BE2C (cell line): ENCODE measurements at regions not wholly inside any gene's neighbourhood (a gene's known extent, or its start where the extent isn't known, plus 50 kb on each side); places are given as distances from the start of the nearest gene placed in this dataset.

Experiments
- DNase-seq: peaks from one replicate; pipeline ENCODE4 v3.0.0-alpha.2; 2020
- H3K27me3 ChIP-seq: fragments of 250-450 bp; sonication (Bioruptor Pico); 2 replicates; pipeline ENCODE4 v1.5.1; 2020; ENCODE audit warnings: mild to moderate bottlenecking
- H3K36me3 ChIP-seq: fragments of 250-450 bp; sonication (Bioruptor Pico); 2 replicates; pipeline ENCODE4 v1.5.1; 2020; ENCODE audit warnings: mild to moderate bottlenecking
- H3K4me1 ChIP-seq: fragments of 250-450 bp; sonication (Bioruptor Pico); 2 replicates; pipeline ENCODE4 v1.5.1; 2020
- H3K4me3 ChIP-seq: 2 replicates; pipeline ENCODE4 v1.5.1; 2011; ENCODE audit warnings: low read depth, low read length
- H3K9me3 ChIP-seq: fragments of 250-450 bp; sonication (Bioruptor Pico); 2 replicates; pipeline ENCODE4 v1.5.1; 2020
- CTCF ChIP-seq: IDR thresholded peaks from 2 replicates; pipeline ENCODE4 v1.5.1; 2012; ENCODE audit warnings: mild to moderate bottlenecking, low read depth, low read length

- Histone ChIP-seq H3K4me1 (peaks cover 13% of the 10 kb centered on the region), H3K36me3 (no peaks in the 10 kb centered on the region), H3K4me3 (no peak overlapping the region), H3K27me3 (no peaks in the 10 kb centered on the region), H3K9me3 (no peaks in the 10 kb centered on the region)
- DNase-seq, result no peak
- TF ChIP-seq CTCF, result no peak
Measured at GRCh38 chr4:161189286-161190134, 974.3 kb downstream of the FSTL5 start.

GRCh38 chr4:161188578-161188977 is 975.2 kb downstream of the FSTL5 start:
- no peak for DNase-seq
- Histone ChIP-seq H3K9me3 (no peaks in the 10 kb centered on the region), H3K27me3 (no peaks in the 10 kb centered on the region), H3K4me1 (peaks cover 13% of the 10 kb centered on the region), H3K4me3 (no peak overlapping the region), H3K36me3 (no peaks in the 10 kb centered on the region)
- TF ChIP-seq CTCF, result no peak

GRCh38 chr4:161187569-161187968 is 976.2 kb downstream of the FSTL5 start:
- TF ChIP-seq CTCF, result no peak
- H3K36me3 ChIP-seq, result no peaks in the 10 kb centered on the region
- H3K9me3 ChIP-seq, result no peaks in the 10 kb centered on the region
- no peak for DNase-seq
- H3K27me3 ChIP-seq, result no peaks in the 10 kb centered on the region
- no peak overlapping the region for H3K4me3 ChIP-seq
- peaks cover 13% of the 10 kb centered on the region for H3K4me1 ChIP-seq

- Histone ChIP-seq H3K4me1 (peaks cover 13% of the 10 kb centered on the region), H3K9me3 (no peaks in the 10 kb centered on the region), H3K36me3 (no peaks in the 10 kb centered on the region), H3K27me3 (no peaks in the 10 kb centered on the region), H3K4me3 (no peak overlapping the region)
- no peak for TF ChIP-seq CTCF
- no peak for DNase-seq
Measured at GRCh38 chr4:161186750-161187149, 977.0 kb downstream of the FSTL5 start.

GRCh38 chr4:161186012-161186411 is 977.8 kb downstream of the FSTL5 start:
- Histone ChIP-seq H3K4me3 (no peak overlapping the region), H3K27me3 (no peaks in the 10 kb centered on the region), H3K4me1 (peaks cover 13% of the 10 kb centered on the region), H3K9me3 (no peaks in the 10 kb centered on the region), H3K36me3 (no peaks in the 10 kb centered on the region)
- no peak for TF ChIP-seq CTCF
- no peak for DNase-seq

- Histone ChIP-seq H3K4me1 (peaks cover 13% of the 10 kb centered on the region), H3K4me3 (no peak overlapping the region), H3K36me3 (no peaks in the 10 kb centered on the region), H3K9me3 (no peaks in the 10 kb centered on the region), H3K27me3 (no peaks in the 10 kb centered on the region)
- no peak for TF ChIP-seq CTCF
- DNase-seq, result no peak
Measured at GRCh38 chr4:161183729-161184128, 980.1 kb downstream of the FSTL5 start.
